ENCODE measurements at regions not wholly inside any gene's neighbourhood (a gene's known extent, or its start where the extent isn't known, plus 50 kb on each side); places are given as distances from the start of the nearest gene placed in this dataset.

DNA sequence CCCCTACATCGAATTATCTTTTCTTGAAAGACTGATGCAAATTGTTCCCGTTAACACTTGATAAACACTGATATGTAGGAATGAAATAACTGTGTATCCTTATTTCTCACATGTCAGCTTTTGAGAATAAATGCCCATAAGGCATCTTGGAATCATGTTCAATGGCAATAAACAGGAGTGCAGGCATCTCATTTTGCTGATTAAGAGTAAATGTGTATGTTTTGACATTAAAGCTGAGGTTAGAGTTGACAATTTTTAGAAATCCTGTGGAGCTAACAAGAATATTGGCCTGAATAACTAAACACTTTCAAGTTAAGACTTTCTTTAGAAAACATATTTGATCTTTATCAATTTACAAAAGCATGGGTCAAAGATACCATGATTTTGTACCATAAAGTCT, 646.2 kb upstream of the MIR17HG start:
- Histone ChIP-seq H3K36me3 (no peaks in the 10 kb centered on the region), H3K27ac (no peak overlapping the region), H3K9me3 (no peaks in the 10 kb centered on the region), H3K27me3 (no peaks in the 10 kb centered on the region), H3K4me1 (no peaks in the 10 kb centered on the region), H3K4me3 (replicated peaks in 1 of 3) (no peak overlapping the region)
- DNase-seq: no peak
- intact Hi-C loops (cut with DNase I): no loop called here
- 88% methylated on average over 2 of the region's 2 CpGs for WGBS, 2 donors
- no peak for TF ChIP-seq POLR2A (IDR thresholded peaks at IDR 0.05)
- TF ChIP-seq, protein P1, sequence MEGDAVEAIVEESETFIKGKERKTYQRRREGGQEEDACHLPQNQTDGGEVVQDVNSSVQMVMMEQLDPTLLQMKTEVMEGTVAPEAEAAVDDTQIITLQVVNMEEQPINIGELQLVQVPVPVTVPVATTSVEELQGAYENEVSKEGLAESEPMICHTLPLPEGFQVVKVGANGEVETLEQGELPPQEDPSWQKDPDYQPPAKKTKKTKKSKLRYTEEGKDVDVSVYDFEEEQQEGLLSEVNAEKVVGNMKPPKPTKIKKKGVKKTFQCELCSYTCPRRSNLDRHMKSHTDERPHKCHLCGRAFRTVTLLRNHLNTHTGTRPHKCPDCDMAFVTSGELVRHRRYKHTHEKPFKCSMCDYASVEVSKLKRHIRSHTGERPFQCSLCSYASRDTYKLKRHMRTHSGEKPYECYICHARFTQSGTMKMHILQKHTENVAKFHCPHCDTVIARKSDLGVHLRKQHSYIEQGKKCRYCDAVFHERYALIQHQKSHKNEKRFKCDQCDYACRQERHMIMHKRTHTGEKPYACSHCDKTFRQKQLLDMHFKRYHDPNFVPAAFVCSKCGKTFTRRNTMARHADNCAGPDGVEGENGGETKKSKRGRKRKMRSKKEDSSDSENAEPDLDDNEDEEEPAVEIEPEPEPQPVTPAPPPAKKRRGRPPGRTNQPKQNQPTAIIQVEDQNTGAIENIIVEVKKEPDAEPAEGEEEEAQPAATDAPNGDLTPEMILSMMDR (IDR thresholded peaks at IDR 0.05): no peak

DNA sequence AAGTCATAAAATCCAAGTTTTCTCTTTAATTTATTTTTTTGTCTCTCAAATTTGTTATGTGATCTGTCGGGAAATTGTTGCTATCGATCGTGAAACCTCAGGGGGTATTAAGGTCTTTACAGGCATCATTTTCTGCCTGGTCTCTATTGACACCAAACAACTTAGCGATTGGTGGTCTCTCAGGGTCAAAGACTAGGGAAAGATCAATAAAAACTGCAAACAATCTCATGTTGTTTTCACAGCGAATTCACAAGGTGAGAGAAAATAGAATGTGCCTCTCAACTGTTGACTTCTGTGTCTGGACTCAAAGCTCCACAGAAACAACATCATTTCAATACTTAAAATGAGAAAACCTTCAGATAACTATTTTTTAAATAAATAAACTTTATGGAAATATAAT, 645.4 kb upstream of the MIR17HG start:
- intact Hi-C loops (cut with DNase I): no loop called here
- Histone ChIP-seq H3K4me1 (no peaks in the 10 kb centered on the region), H3K9me3 (no peaks in the 10 kb centered on the region), H3K27me3 (no peaks in the 10 kb centered on the region), H3K36me3 (no peaks in the 10 kb centered on the region), H3K27ac (no peak overlapping the region), H3K4me3 (replicated peaks in 1 of 3) (no peak overlapping the region)
- DNase-seq: no peak
- WGBS, 2 donors: 89 to 91% methylated on average over 5 of the region's 5 CpGs
- no peak for TF ChIP-seq POLR2A (IDR thresholded peaks at IDR 0.05)
- TF ChIP-seq, protein P1 (IDR thresholded peaks at IDR 0.05): no peak

DNA sequence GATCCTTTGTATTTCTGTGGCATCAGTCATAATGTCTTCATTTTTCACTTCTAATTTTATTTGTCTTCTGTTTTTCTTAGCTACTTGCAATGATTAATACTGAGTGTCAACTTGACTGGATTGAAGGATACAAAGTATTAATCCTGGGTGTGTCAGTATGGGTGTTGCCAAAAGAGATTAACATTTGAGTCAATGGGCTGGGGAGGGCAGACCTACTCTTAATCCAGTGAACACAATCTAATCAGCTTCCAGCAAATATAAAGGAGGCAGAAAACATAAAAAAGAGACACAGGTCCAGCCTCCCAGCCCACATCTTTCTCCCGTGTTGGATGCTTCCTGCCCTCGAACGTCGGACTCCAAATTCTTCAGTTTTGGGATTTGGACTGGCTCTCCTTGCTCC, 640.9 kb upstream of the MIR17HG start:
- no peaks in the 10 kb centered on the region for H3K9me3 ChIP-seq
- intact Hi-C loops (cut with DNase I): no loop called here
- TF ChIP-seq, protein P1 (IDR thresholded peaks at IDR 0.05): no peak
- TF ChIP-seq POLR2A (IDR thresholded peaks at IDR 0.05): no peak
- H3K27me3 ChIP-seq: no peaks in the 10 kb centered on the region
- H3K36me3 ChIP-seq: no peaks in the 10 kb centered on the region
- no peak overlapping the region for H3K4me3 ChIP-seq (replicated peaks in 1 of 3)
- H3K4me1 ChIP-seq: no peaks in the 10 kb centered on the region
- no peak overlapping the region for H3K27ac ChIP-seq
- no peak for DNase-seq
- WGBS, 2 donors: 94 to 95% methylated on average over 4 of the region's 4 CpGs

- Histone ChIP-seq H3K4me3 (replicated peaks in 1 of 3) (no peak overlapping the region), H3K36me3 (no peaks in the 10 kb centered on the region), H3K27me3 (no peaks in the 10 kb centered on the region), H3K4me1 (no peaks in the 10 kb centered on the region), H3K27ac (no peak overlapping the region), H3K9me3 (no peaks in the 10 kb centered on the region)
- intact Hi-C loops (cut with DNase I): no loop called here
- WGBS, 2 donors: 89 to 98% methylated on average over 1 of the region's 1 CpG
- TF ChIP-seq POLR2A (IDR thresholded peaks at IDR 0.05): no peak
- TF ChIP-seq, protein P1 (IDR thresholded peaks at IDR 0.05): no peak
- no peak for DNase-seq
Observed at GRCh38 chr13:90708128-90708527, 639.4 kb upstream of the MIR17HG start.

DNA sequence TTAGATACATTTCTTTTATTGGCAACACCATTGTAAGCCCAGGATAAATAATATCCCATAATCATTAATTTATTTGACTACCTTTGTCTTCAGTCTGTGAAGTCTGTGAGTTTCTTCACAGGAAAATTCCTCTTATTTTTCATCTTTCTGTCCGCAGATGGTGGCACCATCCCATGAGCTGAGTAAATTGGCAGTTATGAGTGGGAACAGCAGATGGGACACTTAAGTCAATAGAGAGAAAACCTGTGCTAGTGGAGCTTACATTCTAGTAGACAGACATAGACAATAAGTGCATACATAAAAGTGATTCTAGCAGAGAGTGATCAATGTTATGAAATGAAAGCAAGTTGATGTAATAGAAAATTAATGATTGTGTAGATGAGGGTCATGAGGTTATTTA, 638.2 kb upstream of the MIR17HG start:
- no peak for DNase-seq
- Histone ChIP-seq H3K36me3 (no peaks in the 10 kb centered on the region), H3K9me3 (no peaks in the 10 kb centered on the region), H3K4me3 (replicated peaks in 1 of 3) (no peak overlapping the region), H3K4me1 (peaks cover 0 to 5% of the 10 kb centered on the region in 2 donors), H3K27ac (no peak overlapping the region), H3K27me3 (no peaks in the 10 kb centered on the region)
- WGBS, 2 donors: 90 to 92% methylated on average over 1 of the region's 1 CpG
- intact Hi-C loops (cut with DNase I): no loop called here
- no peak for TF ChIP-seq POLR2A (IDR thresholded peaks at IDR 0.05)
- TF ChIP-seq, protein P1 (IDR thresholded peaks at IDR 0.05): no peak

Measured in thyroid gland (tissue), 4 donors.